K562 (cell line): ENCODE measurements at regions not wholly inside any gene's neighbourhood (a gene's known extent, or its start where the extent isn't known, plus 50 kb on each side); places are given as distances from the start of the nearest gene placed in this dataset.

Experiments used
- ATAC-seq: fragments of 200-7000 bp; cut with Tn5 transposase; 3 replicates; pipeline ENCODE4 v1.9.1; 2020; ENCODE audit warnings: moderate library complexity
- BruUV-seq: library from RNA; stranded (reverse); fragments of 400-500 nt; replicated peaks from 2 replicates; lab custom pipeline; 2021; lab: Mats Ljungman, UMichigan
- CTCF ChIA-PET: fragments of 300-600 bp; formaldehyde crosslinking; extraction: SDS; loops from one replicate; lab custom pipeline; 2021; ENCODE audit warnings: low intra/inter-chr PET ratio; lab: Yijun Ruan, JAX
- POLR2A ChIA-PET: fragments of 300-600, 350-650 bp; sonication (Branson Sonifier 250); formaldehyde crosslinking; extraction: SDS; loops from one replicate; lab custom pipeline; 2021; ENCODE audit warnings: antibody characterized with exemption, inconsistent platforms; lab: Yijun Ruan, JAX
- DNase-seq, 4 experiments: peaks; one replicate each; pipeline versions ENCODE4 v3.0.0 to v3.0.0-alpha.2; 2011 to 2018; ENCODE audit warnings: low spot score in 3 of 4, mixed read lengths in 3 of 4; ENCODE audit errors: extremely low read depth in 1 of 4
- FAIRE-seq: peaks from 2 replicates; lab custom pipeline; 2011; peaks lifted over from hg19 to GRCh38; lab: Jason Lieb, UNC
- H2AFZ ChIP-seq: 2 replicates; pipeline ENCODE4 v1.6.0; 2011; ENCODE audit warnings: low read depth, low read length, control low read depth, inconsistent platforms
- H3K27ac ChIP-seq: fragments of 200-600 bp; 3 replicates; pipeline ENCODE4 v1.8.0; 2011; ENCODE audit warnings: low read depth, mild to moderate bottlenecking, control low read depth, inconsistent platforms, low read length, moderate library complexity, mixed read lengths; ENCODE audit errors: extremely low read depth
- H3K27me3 ChIP-seq, 2 experiments: fragments of 300-600 bp in 1 of 2; 2 replicates in 1 of 2; 3 replicates in 1 of 2; pipeline versions ENCODE4 v1.6.0 to v1.8.0; 2011; ENCODE audit warnings: inconsistent platforms in 2 of 2, low read length in 2 of 2, mild to moderate bottlenecking in 1 of 2, mixed read lengths in 1 of 2, moderate library complexity in 1 of 2; ENCODE audit not compliant: control insufficient read depth in 2 of 2, insufficient read depth in 2 of 2
- H3K36me3 ChIP-seq: fragments of 300-600 bp; 3 replicates; pipeline ENCODE4 v1.8.0; 2011; ENCODE audit warnings: mild to moderate bottlenecking, low read length, inconsistent platforms; ENCODE audit not compliant: control insufficient read depth, insufficient read depth
- H3K4me1 ChIP-seq, 2 experiments: fragments of 200-600 bp in 1 of 2; replicated peaks in 1 of 2; 2 replicates in 1 of 2; 3 replicates in 1 of 2; pipeline versions ENCODE4 v1.5.1 to v1.8.0; 2011; ENCODE audit warnings: inconsistent platforms in 2 of 2, low read length in 2 of 2, mild to moderate bottlenecking in 1 of 2, mixed read lengths in 1 of 2, moderate library complexity in 1 of 2; ENCODE audit not compliant: control insufficient read depth in 2 of 2, insufficient read depth in 2 of 2
- H3K4me2 ChIP-seq: 2 replicates; pipeline ENCODE4 v1.6.1; 2011; ENCODE audit warnings: low read length, control low read depth, inconsistent platforms, mixed read lengths; ENCODE audit not compliant: insufficient read depth
- H3K4me3 ChIP-seq: fragments of 200-600 bp; sonication (generic), shearing (Covaris generic); 2 replicates; pipeline ENCODE4 v1.5.1; 2016; ENCODE audit warnings: control low read depth, inconsistent platforms
- H3K79me2 ChIP-seq: fragments of 200-600 bp; 3 replicates; pipeline ENCODE4 v1.8.0; 2011; ENCODE audit warnings: low read length, inconsistent platforms; ENCODE audit not compliant: control insufficient read depth, insufficient read depth
- H3K9ac ChIP-seq, 2 experiments: 2 replicates each; pipeline versions ENCODE4 v1.6.0 to v1.6.1; 2011; ENCODE audit warnings: low read depth in 2 of 2, low read length in 2 of 2, control low read depth in 1 of 2, inconsistent platforms in 1 of 2, mild to moderate bottlenecking in 1 of 2, mixed read lengths in 1 of 2; ENCODE audit not compliant: insufficient read depth in 1 of 2
- H3K9me1 ChIP-seq: one replicate; pipeline ENCODE4 v1.6.0; 2011; ENCODE audit warnings: inconsistent platforms, mild to moderate bottlenecking, low read length, moderate library complexity; ENCODE audit not compliant: control insufficient read depth, insufficient read depth
- H3K9me3 ChIP-seq: replicated peaks from 2 replicates; pipeline ENCODE4 v1.5.1; 2011; ENCODE audit warnings: low read depth, low read length, inconsistent platforms; ENCODE audit not compliant: control insufficient read depth, insufficient read depth
- H4K20me1 ChIP-seq: replicated peaks from 2 replicates; pipeline ENCODE4 v1.6.1; 2011; ENCODE audit warnings: low read length, inconsistent platforms, mixed read lengths; ENCODE audit not compliant: control insufficient read depth, insufficient read depth
- DACH1 ChIP-seq: fragments of 450-650 bp; IDR thresholded peaks from 2 replicates; pipeline ENCODE4 v1.6.1; 2018; ENCODE audit not compliant: partially characterized antibody
- MAFG ChIP-seq: fragments of 450-650 bp; conservative IDR thresholded peaks from 2 replicates; pipeline ENCODE4 v1.6.1; 2016; ENCODE audit warnings: missing genetic modification characterization, missing compliant biosample characterization
- MYBL2 ChIP-seq, 2 experiments: fragments of 450-650 bp in 1 of 2; sonication (generic) in 1 of 2; formaldehyde crosslinking in 1 of 2; IDR thresholded peaks; 2 replicates each; pipeline versions ENCODE4 v1.6.1 to v1.8.1; 2017 to 2022; ENCODE audit warnings: borderline replicate concordance in 1 of 2, inconsistent platforms in 1 of 2, low read depth in 1 of 2, mild to moderate bottlenecking in 1 of 2, missing genetic modification reagents in 1 of 2, moderate library complexity in 1 of 2
- TBP ChIP-seq: optimal IDR thresholded peaks from 2 replicates; pipeline ENCODE3; 2011; ENCODE audit warnings: low read depth, low read length, improper control_type of control experiment
- ZNF57 ChIP-seq: fragments of 450-650 bp; formaldehyde crosslinking; IDR thresholded peaks from 2 replicates; pipeline ENCODE4 v1.4.0; 2020; ENCODE audit warnings: mild to moderate bottlenecking, moderate library complexity
- WGBS: fragments of 100-300 bp; shearing (Covaris generic); methylation state at CpG from one replicate; pipeline ENCODE4 v1.1.6; 2016; ENCODE audit warnings: low coverage, mixed read lengths; ENCODE audit not compliant: insufficient coverage; ENCODE audit errors: missing lambda C conversion rate; 5-methylcytosine and 5-hydroxymethylcytosine counted together
- in situ Hi-C: fragments of 300-500 bp; cut with MboI; formaldehyde crosslinking; loops from 4 replicates; pipeline ENCODE4 v1.15.0; 2018; ENCODE audit warnings: inconsistent platforms, mixed read lengths
- intact Hi-C: fragments of 100-400 bp; cut with micrococcal nuclease; formaldehyde crosslinking; loops from 2 replicates; pipeline ENCODE4 v1.14.2; 2022
- TF ChIP-seq, protein P1 (sequence below): fragments of 250-450 bp; sonication (Bioruptor Pico); IDR thresholded peaks from 2 replicates; pipeline ENCODE4 v1.8.0; 2022; ENCODE audit warnings: inconsistent platforms, mild to moderate bottlenecking, moderate library complexity, borderline replicate concordance
- TF ChIP-seq, protein P2 (sequence below), 2 experiments: IDR thresholded peaks; 2 replicates each; pipeline ENCODE4 v1.6.1; 2011; ENCODE audit warnings: borderline replicate concordance in 1 of 2, control low read depth in 1 of 2, low read depth in 1 of 2, low read length in 1 of 2, mild to moderate bottlenecking in 1 of 2, mixed read lengths in 1 of 2, moderate library complexity in 1 of 2; ENCODE audit not compliant: insufficient read depth in 1 of 2, insufficient read length in 1 of 2, poor library complexity in 1 of 2, severe bottlenecking in 1 of 2; ENCODE audit errors: extremely low read depth in 1 of 2

DNA sequence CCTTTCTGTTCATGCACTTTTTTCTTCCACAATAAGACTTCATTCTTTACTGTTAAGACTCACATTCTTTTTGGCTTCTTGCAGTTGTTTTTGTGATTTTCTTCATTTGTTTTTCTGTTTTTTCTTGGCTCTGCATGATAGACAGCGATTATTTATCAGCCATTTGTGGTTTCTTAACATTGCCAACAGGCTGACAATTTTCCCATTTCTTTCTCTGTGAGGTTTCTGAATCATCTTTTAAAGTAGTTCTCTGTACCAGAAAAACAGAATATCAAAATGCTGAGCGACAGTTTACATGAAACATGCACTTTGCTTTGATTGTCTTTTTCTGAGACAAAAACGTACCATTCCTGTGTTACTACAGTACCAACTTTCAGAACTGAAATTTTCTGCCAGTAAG lies 334.2 kb upstream of the MAGI2 start:
- Histone ChIP-seq H3K9me3 (no peaks in the 10 kb centered on the region), H3K79me2 (no peaks in the 10 kb centered on the region), H4K20me1 (no peaks in the 10 kb centered on the region), H3K9me1 (no peaks in the 10 kb centered on the region), H3K27ac (no peak overlapping the region), H3K4me1 (no peaks in the 10 kb centered on the region), H3K4me3 (no peak overlapping the region), H3K4me2 (no peak overlapping the region), H3K27me3 (no peaks in the 10 kb centered on the region), H3K9ac (no peak overlapping the region), H2AFZ (no peak overlapping the region), H3K36me3 (no peaks in the 10 kb centered on the region)
- no peak for DNase-seq
- intact Hi-C loops (no loop called here), in situ Hi-C loops (no loop called here)
- TF ChIP-seq, protein P1, sequence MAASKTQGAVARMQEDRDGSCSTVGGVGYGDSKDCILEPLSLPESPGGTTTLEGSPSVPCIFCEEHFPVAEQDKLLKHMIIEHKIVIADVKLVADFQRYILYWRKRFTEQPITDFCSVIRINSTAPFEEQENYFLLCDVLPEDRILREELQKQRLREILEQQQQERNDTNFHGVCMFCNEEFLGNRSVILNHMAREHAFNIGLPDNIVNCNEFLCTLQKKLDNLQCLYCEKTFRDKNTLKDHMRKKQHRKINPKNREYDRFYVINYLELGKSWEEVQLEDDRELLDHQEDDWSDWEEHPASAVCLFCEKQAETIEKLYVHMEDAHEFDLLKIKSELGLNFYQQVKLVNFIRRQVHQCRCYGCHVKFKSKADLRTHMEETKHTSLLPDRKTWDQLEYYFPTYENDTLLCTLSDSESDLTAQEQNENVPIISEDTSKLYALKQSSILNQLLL: no peak
- TF ChIP-seq MYBL2 (IDR thresholded peaks at IDR 0.05; ENCODE audit: low read depth) (no peak), MYBL2 (CRISPR knock-in tag; IDR thresholded peaks at IDR 0.05; ENCODE audit: borderline replicate concordance) (no peak), MAFG (tag) (no peak), TBP (no peak), DACH1 (no peak), ZNF57 (CRISPR knock-in tag) (no peak)
- TF ChIP-seq, protein P2, sequence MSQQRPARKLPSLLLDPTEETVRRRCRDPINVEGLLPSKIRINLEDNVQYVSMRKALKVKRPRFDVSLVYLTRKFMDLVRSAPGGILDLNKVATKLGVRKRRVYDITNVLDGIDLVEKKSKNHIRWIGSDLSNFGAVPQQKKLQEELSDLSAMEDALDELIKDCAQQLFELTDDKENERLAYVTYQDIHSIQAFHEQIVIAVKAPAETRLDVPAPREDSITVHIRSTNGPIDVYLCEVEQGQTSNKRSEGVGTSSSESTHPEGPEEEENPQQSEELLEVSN (IDR thresholded peaks at IDR 0.05; ENCODE audit: borderline replicate concordance in 1 of 2, extremely low read depth in 1 of 2, insufficient read depth in 1 of 2, insufficient read length in 1 of 2, low read depth in 1 of 2, low read length in 1 of 2, poor library complexity in 1 of 2, severe bottlenecking in 1 of 2): no peak
- BruUV-seq: no TSS peak
- ATAC-seq: no peak
- CTCF ChIA-PET: no interaction called here
- 0% methylated on average over 3 of the region's 3 CpGs for WGBS
- FAIRE-seq: no peak
- POLR2A ChIA-PET: no interaction called here
